HCT116 (cell line): ENCODE measurements at regions not wholly inside any gene's neighbourhood (a gene's known extent, or its start where the extent isn't known, plus 50 kb on each side); places are given as distances from the start of the nearest gene placed in this dataset.

Experiments used
- ATAC-seq: fragments of 200-7000 bp; cut with Tn5 transposase; 2 replicates; pipeline ENCODE4 v1.9.1; 2020; ENCODE audit warnings: mild to moderate bottlenecking, moderate library complexity
- BruUV-seq: library from RNA; stranded (reverse); fragments of 400-500 nt; replicated peaks from 2 replicates; lab custom pipeline; 2021; lab: Mats Ljungman, UMichigan
- CTCF ChIA-PET: fragments of 300-600 bp; sonication (Branson Sonifier 250); formaldehyde crosslinking; loops from one replicate; lab custom pipeline; 2021; ENCODE audit warnings: antibody characterized with exemption; lab: Charles Lee
- POLR2A ChIA-PET: fragments of 300-600, 350-600 bp; sonication (Branson Sonifier 250); formaldehyde crosslinking; loops from one replicate; lab custom pipeline; 2021; ENCODE audit warnings: antibody characterized with exemption; lab: Charles Lee
- RAD21 ChIA-PET, 2 experiments: fragments of 300-600 bp; sonication (Branson Sonifier 250); formaldehyde crosslinking; loops; one replicate each; lab custom pipeline; 2023; ENCODE audit warnings: low total read pairs in 2 of 2; ENCODE audit not compliant: uncharacterized antibody in 2 of 2, unreplicated experiment in 2 of 2, low non-redundant PET in 1 of 2; lab: Charles Lee
- DNase-seq: peaks from one replicate; pipeline ENCODE4 v3.0.0-alpha.2; 2010; ENCODE audit warnings: low read depth, low spot score
- H2AFZ ChIP-seq: fragments of 200-600 bp; shearing (Covaris generic), sonication (generic); 2 replicates; pipeline ENCODE4 v1.6.1; 2017; ENCODE audit warnings: low read depth, mixed run types, mixed read lengths, antibody characterized with exemption, low read length; ENCODE audit not compliant: poor library complexity, severe bottlenecking
- H3K27ac ChIP-seq: 2 replicates; pipeline ENCODE4 v1.5.1; 2012; ENCODE audit warnings: low read depth, low read length
- H3K27me3 ChIP-seq: fragments of 200-600 bp; sonication (generic); 2 replicates; pipeline ENCODE4 v1.6.1; 2016; ENCODE audit warnings: mixed run types, low read length, mixed read lengths; ENCODE audit not compliant: insufficient read depth
- H3K36me3 ChIP-seq, 2 experiments: fragments of 200-500 bp in 1 of 2; fragments of 200-600 bp in 1 of 2; sonication (Bioruptor generic) in 1 of 2; sonication (generic) in 1 of 2; 2 replicates each; pipeline versions ENCODE4 v1.5.1 to v1.6.1; 2014 to 2016; ENCODE audit warnings: low read length in 2 of 2, inconsistent platforms in 1 of 2, mixed read lengths in 1 of 2, mixed run types in 1 of 2; ENCODE audit not compliant: insufficient read depth in 2 of 2, control insufficient read depth in 1 of 2
- H3K4me1 ChIP-seq, 2 experiments: fragments of 200-600 bp in 1 of 2; sonication (generic) in 1 of 2; 2 replicates each; pipeline versions ENCODE4 v1.5.1 to v1.6.1; 2012 to 2017; ENCODE audit warnings: low read length in 2 of 2, inconsistent platforms in 1 of 2, mild to moderate bottlenecking in 1 of 2, mixed read lengths in 1 of 2, mixed run types in 1 of 2, moderate library complexity in 1 of 2; ENCODE audit not compliant: insufficient read depth in 2 of 2, control insufficient read depth in 1 of 2
- H3K4me2 ChIP-seq: fragments of 200-600 bp; sonication (generic); 2 replicates; pipeline ENCODE4 v1.6.1; 2017; ENCODE audit warnings: mixed run types, low read length, mixed read lengths
- H3K4me3 ChIP-seq, 2 experiments: fragments of 200-600 bp in 1 of 2; sonication (generic) in 1 of 2; replicated peaks in 1 of 2; 2 replicates each; pipeline ENCODE4 v1.5.1; 2011 to 2016; ENCODE audit warnings: low read length in 2 of 2, control low read depth in 1 of 2, low read depth in 1 of 2, mild to moderate bottlenecking in 1 of 2, mixed read lengths in 1 of 2, mixed run types in 1 of 2
- H3K79me2 ChIP-seq: fragments of 200-600 bp; sonication (generic); 2 replicates; pipeline ENCODE4 v1.6.1; 2017; ENCODE audit warnings: mild to moderate bottlenecking, mixed run types, low read length, moderate library complexity, mixed read lengths; ENCODE audit not compliant: insufficient read depth
- H3K9ac ChIP-seq: fragments of 200-600 bp; sonication (generic); 2 replicates; pipeline ENCODE4 v1.6.1; 2016; ENCODE audit warnings: low read length, mixed read lengths
- H3K9me2 ChIP-seq: fragments of 200-600 bp; sonication (generic), shearing (Covaris generic); 2 replicates; pipeline ENCODE4 v1.6.1; 2017; ENCODE audit warnings: mixed run types, mild to moderate bottlenecking, moderate library complexity; ENCODE audit not compliant: insufficient read depth
- H3K9me3 ChIP-seq, 2 experiments: fragments of 200-500 bp in 1 of 2; fragments of 200-600 bp in 1 of 2; sonication (Bioruptor generic) in 1 of 2; sonication (generic) in 1 of 2; 2 replicates each; pipeline ENCODE4 v1.6.1; 2014 to 2017; ENCODE audit warnings: low read length in 2 of 2, mixed read lengths in 2 of 2, inconsistent platforms in 1 of 2, low read depth in 1 of 2, mild to moderate bottlenecking in 1 of 2, mixed run types in 1 of 2, moderate library complexity in 1 of 2; ENCODE audit not compliant: control insufficient read depth in 1 of 2, insufficient read depth in 1 of 2
- H4K20me1 ChIP-seq: fragments of 200-600 bp; sonication (generic), shearing (Covaris generic); 2 replicates; pipeline ENCODE4 v1.6.1; 2017; ENCODE audit warnings: mixed run types, mild to moderate bottlenecking, moderate library complexity; ENCODE audit not compliant: insufficient read depth
- ATF3 ChIP-seq: IDR thresholded peaks from 2 replicates; pipeline ENCODE4 v1.6.1; 2012
- CBX3 ChIP-seq: IDR thresholded peaks from 2 replicates; pipeline ENCODE4 v1.6.1; 2012; ENCODE audit warnings: low read depth
- CEBPB ChIP-seq: IDR thresholded peaks from 2 replicates; pipeline ENCODE4 v1.6.1; 2012; ENCODE audit warnings: low read depth
- ELF1 ChIP-seq: IDR thresholded peaks from 2 replicates; pipeline ENCODE4 v1.6.1; 2012; ENCODE audit warnings: low read depth, borderline replicate concordance
- EZH2 ChIP-seq: fragments of 200-600 bp; sonication (generic); IDR thresholded peaks from 2 replicates; pipeline ENCODE4 v1.6.1; 2017; ENCODE audit warnings: antibody characterized with exemption, mixed run types
- EZH2phosphoT487 ChIP-seq: fragments of 200-600 bp; IDR thresholded peaks from 2 replicates; pipeline ENCODE4 v1.6.1; 2018; ENCODE audit warnings: antibody characterized with exemption, borderline replicate concordance
- FOSL1 ChIP-seq: IDR thresholded peaks from 2 replicates; pipeline ENCODE4 v1.6.1; 2012; ENCODE audit warnings: low read depth
- JUND ChIP-seq: IDR thresholded peaks from 2 replicates; pipeline ENCODE4 v1.6.1; 2012
- POLR2A ChIP-seq: IDR thresholded peaks from 2 replicates; pipeline ENCODE4 v1.7.0; 2011; ENCODE audit warnings: borderline replicate concordance; ENCODE audit not compliant: insufficient read depth, insufficient read length; ENCODE audit errors: extremely low read depth
- POLR2AphosphoS5 ChIP-seq: IDR thresholded peaks from 2 replicates; pipeline ENCODE4 v1.6.1; 2011; ENCODE audit warnings: mild to moderate bottlenecking, low read depth, low read length, moderate library complexity
- RAD21 ChIP-seq: IDR thresholded peaks from 2 replicates; pipeline ENCODE4 v1.6.1; 2012; ENCODE audit warnings: low read depth, mild to moderate bottlenecking
- SP1 ChIP-seq: IDR thresholded peaks from 2 replicates; pipeline ENCODE4 v1.6.1; 2012; ENCODE audit warnings: low read depth
- SRF ChIP-seq: IDR thresholded peaks from 2 replicates; pipeline ENCODE4 v1.6.1; 2012; ENCODE audit warnings: low read depth
- ZBTB33 ChIP-seq: IDR thresholded peaks from 2 replicates; pipeline ENCODE4 v1.6.1; 2011; ENCODE audit warnings: mild to moderate bottlenecking, low read length, moderate library complexity; ENCODE audit not compliant: insufficient replicate concordance; ENCODE audit errors: extremely low read depth
- ZFX ChIP-seq: fragments of 450-650 bp; IDR thresholded peaks from 2 replicates; pipeline ENCODE4 v1.6.1; 2017
- ZNF274 ChIP-seq: fragments of 200-500 bp; sonication (Bioruptor generic); IDR thresholded peaks from 2 replicates; pipeline ENCODE4 v1.6.1; 2014; ENCODE audit warnings: mild to moderate bottlenecking, low read depth, low read length, inconsistent platforms
- intact Hi-C: fragments of 100-400 bp; cut with micrococcal nuclease; formaldehyde crosslinking; loops from 2 replicates; pipeline ENCODE4 v1.10.0; 2022
- TF ChIP-seq, protein P1 (sequence below), 3 experiments: fragments of 200-600 bp in 1 of 3; sonication (generic) in 1 of 3; IDR thresholded peaks in 2 of 3; conservative IDR thresholded peaks in 1 of 3; 2 replicates each; pipeline ENCODE4 v1.5.1; 2012 to 2017; ENCODE audit warnings: low read depth in 2 of 3, low read length in 2 of 3, antibody characterized with exemption in 1 of 3, borderline replicate concordance in 1 of 3, control low read depth in 1 of 3, mild to moderate bottlenecking in 1 of 3, mixed read lengths in 1 of 3, mixed run types in 1 of 3, moderate library complexity in 1 of 3; ENCODE audit not compliant: insufficient read depth in 1 of 3
- TF ChIP-seq, protein P2 (sequence below): IDR thresholded peaks from 2 replicates; pipeline ENCODE4 v1.6.1; 2012

GRCh38 chr9:11821306-11821975 lies 871.7 kb upstream of the TYRP1 start:
- Histone ChIP-seq H3K79me2 (no peaks in the 10 kb centered on the region), H3K4me2 (no peak overlapping the region), H3K36me3 (no peaks in the 10 kb centered on the region), H2AFZ (no peak overlapping the region), H3K4me3 (no peak overlapping the region), H3K9me2 (no peaks in the 10 kb centered on the region), H3K4me1 (no peaks in the 10 kb centered on the region), H4K20me1 (no peaks in the 10 kb centered on the region), H3K9ac (no peak overlapping the region), H3K27me3 (no peaks in the 10 kb centered on the region), H3K27ac (no peak overlapping the region), H3K9me3 (peaks cover 8 to 9% of the 10 kb centered on the region in 2 experiments; a peak in 2 of 4 replicates)
- ChIA-PET POLR2A (no interaction called here), CTCF (no interaction called here), RAD21 (no interaction called here)
- no peak for ATAC-seq
- TF ChIP-seq EZH2 (no peak), POLR2A (no peak), CBX3 (no peak), POLR2AphosphoS5 (no peak), SP1 (no peak), SRF (no peak), FOSL1 (no peak), ATF3 (no peak), JUND (no peak), ELF1 (no peak), ZNF274 (no peak), ZBTB33 (no peak), RAD21 (no peak), CEBPB (no peak), EZH2phosphoT487 (no peak), ZFX (no peak)
- TF ChIP-seq, protein P1, sequence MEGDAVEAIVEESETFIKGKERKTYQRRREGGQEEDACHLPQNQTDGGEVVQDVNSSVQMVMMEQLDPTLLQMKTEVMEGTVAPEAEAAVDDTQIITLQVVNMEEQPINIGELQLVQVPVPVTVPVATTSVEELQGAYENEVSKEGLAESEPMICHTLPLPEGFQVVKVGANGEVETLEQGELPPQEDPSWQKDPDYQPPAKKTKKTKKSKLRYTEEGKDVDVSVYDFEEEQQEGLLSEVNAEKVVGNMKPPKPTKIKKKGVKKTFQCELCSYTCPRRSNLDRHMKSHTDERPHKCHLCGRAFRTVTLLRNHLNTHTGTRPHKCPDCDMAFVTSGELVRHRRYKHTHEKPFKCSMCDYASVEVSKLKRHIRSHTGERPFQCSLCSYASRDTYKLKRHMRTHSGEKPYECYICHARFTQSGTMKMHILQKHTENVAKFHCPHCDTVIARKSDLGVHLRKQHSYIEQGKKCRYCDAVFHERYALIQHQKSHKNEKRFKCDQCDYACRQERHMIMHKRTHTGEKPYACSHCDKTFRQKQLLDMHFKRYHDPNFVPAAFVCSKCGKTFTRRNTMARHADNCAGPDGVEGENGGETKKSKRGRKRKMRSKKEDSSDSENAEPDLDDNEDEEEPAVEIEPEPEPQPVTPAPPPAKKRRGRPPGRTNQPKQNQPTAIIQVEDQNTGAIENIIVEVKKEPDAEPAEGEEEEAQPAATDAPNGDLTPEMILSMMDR (IDR thresholded peaks at IDR 0.05 in 2 of 3, conservative IDR thresholded peaks at IDR 0.05 in 1 of 3; ENCODE audit: borderline replicate concordance in 1 of 3, insufficient read depth in 1 of 3, low read depth in 2 of 3, low read length in 2 of 3): no peak
- TF ChIP-seq, protein P2, sequence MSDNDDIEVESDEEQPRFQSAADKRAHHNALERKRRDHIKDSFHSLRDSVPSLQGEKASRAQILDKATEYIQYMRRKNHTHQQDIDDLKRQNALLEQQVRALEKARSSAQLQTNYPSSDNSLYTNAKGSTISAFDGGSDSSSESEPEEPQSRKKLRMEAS: no peak
- intact Hi-C loops: no loop called here
- DNase-seq: no peak
- no TSS peak for BruUV-seq
